ENCODE measurements at regions not wholly inside any gene's neighbourhood (a gene's known extent, or its start where the extent isn't known, plus 50 kb on each side); places are given as distances from the start of the nearest gene placed in this dataset.
"Not testable (repeated sequence)": the region's sequence is repeated elsewhere in the genome, so short reads cannot be mapped to it uniquely, and the experiment has no call there.

DNA sequence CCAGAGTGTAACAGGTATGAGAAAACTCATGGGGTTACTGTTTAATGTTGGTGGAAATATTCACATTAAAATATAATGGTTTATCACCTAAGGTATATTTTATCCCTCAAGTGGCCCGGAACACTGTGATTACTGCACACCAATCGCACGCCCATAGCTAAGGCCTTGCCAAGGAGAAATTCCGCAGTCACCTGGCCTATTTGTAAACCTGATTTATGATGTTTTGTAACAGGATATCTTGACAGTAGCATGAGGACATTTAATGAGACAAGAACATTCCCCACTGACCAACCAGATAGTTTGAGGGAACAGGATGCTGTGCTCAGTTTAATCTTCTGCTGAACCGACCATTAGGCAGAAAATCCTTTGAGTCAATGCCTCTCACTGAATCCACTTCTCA, 61.7 kb upstream of the ROPN1B start:
- TF ChIP-seq, protein P1, sequence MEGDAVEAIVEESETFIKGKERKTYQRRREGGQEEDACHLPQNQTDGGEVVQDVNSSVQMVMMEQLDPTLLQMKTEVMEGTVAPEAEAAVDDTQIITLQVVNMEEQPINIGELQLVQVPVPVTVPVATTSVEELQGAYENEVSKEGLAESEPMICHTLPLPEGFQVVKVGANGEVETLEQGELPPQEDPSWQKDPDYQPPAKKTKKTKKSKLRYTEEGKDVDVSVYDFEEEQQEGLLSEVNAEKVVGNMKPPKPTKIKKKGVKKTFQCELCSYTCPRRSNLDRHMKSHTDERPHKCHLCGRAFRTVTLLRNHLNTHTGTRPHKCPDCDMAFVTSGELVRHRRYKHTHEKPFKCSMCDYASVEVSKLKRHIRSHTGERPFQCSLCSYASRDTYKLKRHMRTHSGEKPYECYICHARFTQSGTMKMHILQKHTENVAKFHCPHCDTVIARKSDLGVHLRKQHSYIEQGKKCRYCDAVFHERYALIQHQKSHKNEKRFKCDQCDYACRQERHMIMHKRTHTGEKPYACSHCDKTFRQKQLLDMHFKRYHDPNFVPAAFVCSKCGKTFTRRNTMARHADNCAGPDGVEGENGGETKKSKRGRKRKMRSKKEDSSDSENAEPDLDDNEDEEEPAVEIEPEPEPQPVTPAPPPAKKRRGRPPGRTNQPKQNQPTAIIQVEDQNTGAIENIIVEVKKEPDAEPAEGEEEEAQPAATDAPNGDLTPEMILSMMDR (IDR thresholded peaks at IDR 0.05; ENCODE audit: low read length): not testable (repeated sequence)
- TF ChIP-seq EZH2 (optimal IDR thresholded peaks at IDR 0.05; ENCODE audit: low read depth, low read length): not testable (repeated sequence)
